ENCODE measurements at regions not wholly inside any gene's neighbourhood (a gene's known extent, or its start where the extent isn't known, plus 50 kb on each side); places are given as distances from the start of the nearest gene placed in this dataset.

GRCh38 chr20:43824309-43825050 is 90.2 kb upstream of the TOX2 start:
- TF ChIP-seq CTCF (IDR thresholded peaks at IDR 0.05; ENCODE audit: control insufficient read depth, insufficient read depth, low read depth, low read length, missing control alignments) = no peak
- DNase-seq (ENCODE audit: low read depth) = no peak
- H3K4me3 ChIP-seq (ENCODE audit: control insufficient read depth, low read depth, low read length) = no peak overlapping the region

GRCh38 chr20:43821795-43822194 is 92.9 kb upstream of the TOX2 start:
- no peak for DNase-seq (ENCODE audit: low read depth)
- H3K4me3 ChIP-seq (ENCODE audit: control insufficient read depth, low read depth, low read length) = no peak overlapping the region
- TF ChIP-seq CTCF (IDR thresholded peaks at IDR 0.05; ENCODE audit: control insufficient read depth, insufficient read depth, low read depth, low read length, missing control alignments) = no peak

GRCh38 chr20:43820731-43821330 is 93.8 kb upstream of the TOX2 start:
- DNase-seq (ENCODE audit: low read depth) = no peak
- H3K4me3 ChIP-seq (ENCODE audit: control insufficient read depth, low read depth, low read length) = no peak overlapping the region
- TF ChIP-seq CTCF (IDR thresholded peaks at IDR 0.05; ENCODE audit: control insufficient read depth, insufficient read depth, low read depth, low read length, missing control alignments) = no peak

- no peak overlapping the region for H3K4me3 ChIP-seq (ENCODE audit: control insufficient read depth, low read depth, low read length)
- DNase-seq (ENCODE audit: low read depth) = no peak
- no peak for TF ChIP-seq CTCF (IDR thresholded peaks at IDR 0.05; ENCODE audit: control insufficient read depth, insufficient read depth, low read depth, low read length, missing control alignments)
These were observed 85.4 kb upstream of the GTSF1L start for GRCh38 chr20:43812216-43812615.

GRCh38 chr20:43809206-43809819 is 82.5 kb upstream of the GTSF1L start:
- no peak overlapping the region for H3K4me3 ChIP-seq (ENCODE audit: control insufficient read depth, low read depth, low read length)
- no peak for DNase-seq (ENCODE audit: low read depth)
- TF ChIP-seq CTCF (IDR thresholded peaks at IDR 0.05; ENCODE audit: control insufficient read depth, insufficient read depth, low read depth, low read length, missing control alignments) = no peak

- no peak overlapping the region for H3K4me3 ChIP-seq (ENCODE audit: control insufficient read depth, low read depth, low read length)
- no peak for TF ChIP-seq CTCF (IDR thresholded peaks at IDR 0.05; ENCODE audit: control insufficient read depth, insufficient read depth, low read depth, low read length, missing control alignments)
- DNase-seq (ENCODE audit: low read depth) = no peak
These were observed 78.0 kb upstream of the GTSF1L start for GRCh38 chr20:43804781-43805180.
